Upper lobe of left lung (tissue), 4 donors: ENCODE measurements at regions not wholly inside any gene's neighbourhood (a gene's known extent, or its start where the extent isn't known, plus 50 kb on each side); places are given as distances from the start of the nearest gene placed in this dataset.

Experiments
- POLR2A ChIP-seq, 4 donors: fragments of 450-650 bp; IDR thresholded peaks; one replicate each; pipeline ENCODE4 v1.5.1; 2016 to 2017; ENCODE audit warnings: antibody characterized with exemption in 4 of 4, mild to moderate bottlenecking in 2 of 4
- POLR2AphosphoS5 ChIP-seq, 2 donors: sonication (generic); formaldehyde crosslinking; IDR thresholded peaks; one replicate each; pipeline ENCODE4 v1.5.1; 2017; ENCODE audit warnings: antibody characterized with exemption in 2 of 2

DNA sequence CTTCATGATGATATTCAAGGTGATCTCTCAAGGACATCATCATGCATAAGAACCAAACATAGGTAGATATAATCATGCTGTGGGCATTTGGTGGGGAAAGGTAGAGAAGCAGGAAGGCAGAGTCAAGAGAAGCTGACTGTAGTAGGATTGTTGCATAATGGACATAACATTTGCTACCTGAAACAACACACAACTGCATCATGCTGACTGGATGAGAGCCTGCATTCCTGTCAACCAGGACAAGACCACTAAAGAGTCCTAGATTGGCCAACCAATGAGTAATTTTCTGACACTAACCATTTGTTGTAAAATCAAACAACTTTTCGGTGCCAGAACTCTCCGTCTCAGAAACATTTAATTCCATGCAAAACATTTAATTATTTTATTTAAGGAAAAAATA is 377.2 kb downstream of the PLPP3 start:
- TF ChIP-seq POLR2A (IDR thresholded peaks at IDR 0.05) (no peak), POLR2AphosphoS5 (IDR thresholded peaks at IDR 0.05) (no peak)
